ENCODE measurements at regions not wholly inside any gene's neighbourhood (a gene's known extent, or its start where the extent isn't known, plus 50 kb on each side); places are given as distances from the start of the nearest gene placed in this dataset.

DNA sequence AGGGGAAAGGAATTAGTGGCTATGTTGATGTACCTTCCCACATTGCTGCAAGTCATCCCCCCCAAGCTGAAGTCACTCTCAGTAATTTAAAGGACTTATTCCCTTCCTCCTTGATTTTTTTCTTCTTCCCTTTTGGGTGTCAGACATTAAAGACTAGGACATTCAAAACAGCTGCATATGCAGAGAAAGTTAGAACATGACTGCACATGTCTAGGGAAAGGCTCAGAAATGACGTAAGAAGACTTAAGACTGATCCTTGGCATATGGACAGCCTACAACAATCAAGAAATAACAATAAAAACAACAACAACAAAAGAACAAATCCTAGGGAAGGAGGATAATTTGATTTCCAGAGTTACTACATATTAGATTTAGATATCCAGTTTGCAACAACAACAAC is 997.5 kb downstream of the TLE4 start:
- Histone ChIP-seq H3K4me1 (replicated peaks in 1 of 4; ENCODE audit: control insufficient read depth in 3 of 4, insufficient read depth in 4 of 4, low read length in 3 of 4) (no peaks in the 10 kb centered on the region), H3K23me2 (ENCODE audit: low read depth, low read length) (no peaks in the 10 kb centered on the region), H2BK12ac (ENCODE audit: low read depth, low read length) (no peak overlapping the region), H3K4me2 (ENCODE audit: insufficient read depth in 1 of 2, low read depth in 2 of 2, low read length in 2 of 2) (no peak overlapping the region), H2BK15ac (ENCODE audit: low read length) (no peak overlapping the region), H3K56ac (replicated peaks; ENCODE audit: insufficient read length, low read depth, low read length) (no peak overlapping the region), H3K14ac (ENCODE audit: insufficient read length) (no peak overlapping the region), H4K5ac (ENCODE audit: insufficient read length, low read depth, low read length) (no peak overlapping the region), H2BK5ac (ENCODE audit: low read depth, low read length) (no peak overlapping the region), H3K27me3 (replicated peaks in 1 of 4; ENCODE audit: control insufficient read depth in 3 of 4, extremely low read depth in 1 of 4, insufficient read depth in 3 of 4, low read length in 3 of 4) (no peaks in the 10 kb centered on the region), H2AFZ (ENCODE audit: low read length) (no peak overlapping the region), H3K18ac (ENCODE audit: extremely low read depth, low read length) (no peak overlapping the region), H2BK20ac (ENCODE audit: low read length) (no peak overlapping the region), H3K36me3 (ENCODE audit: control insufficient read depth in 2 of 4, insufficient read depth in 4 of 4, low read length in 3 of 4) (no peaks in the 10 kb centered on the region), H4K8ac (ENCODE audit: extremely low read depth, insufficient read depth, low read length) (no peak overlapping the region), H3K9ac (replicated peaks in 1 of 4; ENCODE audit: extremely low read depth in 1 of 4, low read depth in 3 of 4, low read length in 3 of 4) (no peak overlapping the region), H3K27ac (ENCODE audit: low read depth, low read length) (no peak overlapping the region), H2AK5ac (ENCODE audit: low read depth, low read length) (no peak overlapping the region), H4K20me1 (replicated peaks in 1 of 2; ENCODE audit: control insufficient read depth in 1 of 2, insufficient read depth in 2 of 2, low read length in 2 of 2) (no peaks in the 10 kb centered on the region), H3K79me1 (ENCODE audit: low read depth, low read length) (no peaks in the 10 kb centered on the region), H3K23ac (ENCODE audit: insufficient read length) (no peak overlapping the region), H2BK120ac (replicated peaks; ENCODE audit: low read depth, low read length) (no peak overlapping the region), H3K4ac (replicated peaks; ENCODE audit: insufficient read length, low read depth, low read length) (no peak overlapping the region), H3K4me3 (ENCODE audit: extremely low read depth in 1 of 4, insufficient read depth in 2 of 4, low read depth in 3 of 4, low read length in 4 of 4) (no peak overlapping the region), H3K9me3 (ENCODE audit: insufficient read depth in 2 of 2, low read depth in 1 of 2, low read length in 1 of 2) (peaks cover 6 to 14% of the 10 kb centered on the region in 2 experiments; a peak in 2 of 4 replicates), H3K79me2 (ENCODE audit: control insufficient read depth in 1 of 2, insufficient read depth in 2 of 2, low read length in 2 of 2) (no peaks in the 10 kb centered on the region), H4K91ac (replicated peaks; ENCODE audit: insufficient read length, low read length) (no peak overlapping the region)
- no peak for TF ChIP-seq POLR2AphosphoS5 (IDR thresholded peaks at IDR 0.05; ENCODE audit: low read depth, low read length)
- TF ChIP-seq CEBPB (IDR thresholded peaks at IDR 0.05; ENCODE audit: low read depth, low read length): no peak
- no peak for TF ChIP-seq TEAD4 (IDR thresholded peaks at IDR 0.05; ENCODE audit: low read depth, low read length)
- no peak for TF ChIP-seq CHD2 (IDR thresholded peaks at IDR 0.05; ENCODE audit: low read length)
- TF ChIP-seq ATF3 (IDR thresholded peaks at IDR 0.05; ENCODE audit: insufficient read depth, low read depth, low read length): no peak
- no peak for TF ChIP-seq SRF (IDR thresholded peaks at IDR 0.05; ENCODE audit: low read depth, low read length)
- TF ChIP-seq RAD21 (IDR thresholded peaks at IDR 0.05 in 1 of 2, conservative IDR thresholded peaks at IDR 0.05 in 1 of 2; ENCODE audit: low read depth in 2 of 2, low read length in 2 of 2): no peak
- no peak for TF ChIP-seq USF2 (IDR thresholded peaks at IDR 0.05; ENCODE audit: low read length)
- TF ChIP-seq RFX5 (IDR thresholded peaks at IDR 0.05; ENCODE audit: borderline replicate concordance, low read depth, low read length): no peak
- no peak for TF ChIP-seq EGR1 (IDR thresholded peaks at IDR 0.05; ENCODE audit: borderline replicate concordance, low read depth, low read length)
- no peak for TF ChIP-seq MAX (IDR thresholded peaks at IDR 0.05)
- TF ChIP-seq KDM4A (IDR thresholded peaks at IDR 0.05; ENCODE audit: low read depth, low read length, severe bottlenecking): no peak
- DNase-seq (ENCODE audit: low read depth in 1 of 2, low spot score in 2 of 2) (no peak), FAIRE-seq (no peak)
- ChIA-PET CTCF (ENCODE audit: partially characterized antibody) (no interaction called here), POLR2A (ENCODE audit: partially characterized antibody) (no interaction called here)
- 87% methylated on average over 1 of the region's 1 CpG; no CpG with 5 or more reads in 1 of the 2 experiments for WGBS, 2 experiments (ENCODE audit: extremely low coverage in 1 of 2, insufficient coverage in 1 of 2, insufficient read length in 1 of 2, insufficient replicate concordance in 2 of 2, low coverage in 1 of 2, low lambda C conversion rate in 2 of 2, missing lambda C conversion rate in 1 of 2)
